ENCODE measurements at regions not wholly inside any gene's neighbourhood (a gene's known extent, or its start where the extent isn't known, plus 50 kb on each side); places are given as distances from the start of the nearest gene placed in this dataset.
"Not testable (repeated sequence)": the region's sequence is repeated elsewhere in the genome, so short reads cannot be mapped to it uniquely, and the experiment has no call there.

- Histone ChIP-seq H3K4me1 (no peaks in the 10 kb centered on the region), H3K27me3 (no peaks in the 10 kb centered on the region), H3K4me3 (no peak overlapping the region), H3K36me3 (no peaks in the 10 kb centered on the region), H3K9me3 (peaks cover 0 to 15% (median 5%) of the 10 kb centered on the region in 4 donors), H3K27ac (replicated peaks in 1 of 4) (no peak overlapping the region)
- intact Hi-C loops (cut with DNase I): no loop called here
- 80% methylated on average over 6 of the region's 6 CpGs for WGBS
- TF ChIP-seq EP300 (IDR thresholded peaks at IDR 0.05) (no peak), POLR2AphosphoS5 (IDR thresholded peaks at IDR 0.05) (no peak), CTCF (IDR thresholded peaks at IDR 0.05) (no peak), POLR2A (IDR thresholded peaks at IDR 0.05; ENCODE audit: low read depth) (no peak)
- no peak for DNase-seq (ENCODE audit: extremely low spot score)
Observed at GRCh38 chr6:156425359-156426020, 351.7 kb upstream of the ARID1B start.

- H3K4me1 ChIP-seq: no peaks in the 10 kb centered on the region
- no peak for TF ChIP-seq POLR2A (IDR thresholded peaks at IDR 0.05; ENCODE audit: low read depth)
- TF ChIP-seq POLR2AphosphoS5 (IDR thresholded peaks at IDR 0.05): no peak
- no peak for TF ChIP-seq EP300 (IDR thresholded peaks at IDR 0.05)
- TF ChIP-seq CTCF (IDR thresholded peaks at IDR 0.05): no peak
- intact Hi-C loops (cut with DNase I): no loop called here
Observed at GRCh38 chr6:156423829-156424228, 353.3 kb upstream of the ARID1B start.

GRCh38 chr6:156423075-156423474 lies 354.1 kb upstream of the ARID1B start:
- no peak for TF ChIP-seq CTCF (IDR thresholded peaks at IDR 0.05)
- TF ChIP-seq POLR2A (IDR thresholded peaks at IDR 0.05; ENCODE audit: low read depth): no peak
- TF ChIP-seq POLR2AphosphoS5 (IDR thresholded peaks at IDR 0.05): no peak
- no peak for TF ChIP-seq EP300 (IDR thresholded peaks at IDR 0.05)
- WGBS: 86% methylated on average over 6 of the region's 6 CpGs
- peaks cover 0 to 15% (median 5%) of the 10 kb centered on the region in 4 donors for H3K9me3 ChIP-seq
- H3K4me1 ChIP-seq: no peaks in the 10 kb centered on the region
- H3K36me3 ChIP-seq: no peaks in the 10 kb centered on the region
- intact Hi-C loops (cut with DNase I): no loop called here
- DNase-seq (ENCODE audit: extremely low spot score): peak; percentile 66
- no peak overlapping the region for H3K27ac ChIP-seq (replicated peaks in 1 of 4)
- H3K27me3 ChIP-seq: no peaks in the 10 kb centered on the region
- no peak overlapping the region for H3K4me3 ChIP-seq

More at GRCh38 chr6:156423829-156424228, 353.3 kb upstream of the ARID1B start:
- H3K27ac ChIP-seq (replicated peaks in 1 of 4): no peak overlapping the region
- peak; percentile 86 for DNase-seq (ENCODE audit: extremely low spot score)
- H3K27me3 ChIP-seq: no peaks in the 10 kb centered on the region
- H3K9me3 ChIP-seq: peaks cover 0 to 15% (median 5%) of the 10 kb centered on the region in 4 donors
- H3K4me3 ChIP-seq: no peak overlapping the region
- no peaks in the 10 kb centered on the region for H3K36me3 ChIP-seq
- 82% methylated on average over 3 of the region's 3 CpGs for WGBS

GRCh38 chr6:156421933-156422332 lies 355.2 kb upstream of the ARID1B start:
- no peak for TF ChIP-seq EP300 (IDR thresholded peaks at IDR 0.05)
- TF ChIP-seq CTCF (IDR thresholded peaks at IDR 0.05): no peak
- no peak for TF ChIP-seq POLR2AphosphoS5 (IDR thresholded peaks at IDR 0.05)
- TF ChIP-seq POLR2A (IDR thresholded peaks at IDR 0.05; ENCODE audit: low read depth): no peak
- DNase-seq (ENCODE audit: extremely low spot score): no peak
- peaks cover 0 to 15% (median 5%) of the 10 kb centered on the region in 4 donors for H3K9me3 ChIP-seq
- H3K27ac ChIP-seq (replicated peaks in 1 of 4): no peak overlapping the region
- WGBS: 82% methylated on average over 2 of the region's 2 CpGs
- no peak overlapping the region for H3K4me3 ChIP-seq
- no peaks in the 10 kb centered on the region for H3K27me3 ChIP-seq
- intact Hi-C loops (cut with DNase I): no loop called here
- H3K36me3 ChIP-seq: no peaks in the 10 kb centered on the region
- no peaks in the 10 kb centered on the region for H3K4me1 ChIP-seq

GRCh38 chr6:156421301-156421700 lies 355.9 kb upstream of the ARID1B start:
- H3K4me3 ChIP-seq; H3K4me1 ChIP-seq; H3K27ac ChIP-seq (replicated peaks in 1 of 4); H3K36me3 ChIP-seq; intact Hi-C loops (cut with DNase I); H3K27me3 ChIP-seq: not testable (repeated sequence)
- 57% methylated on average over 5 of the region's 5 CpGs for WGBS
- DNase-seq (ENCODE audit: extremely low spot score): peak; percentile 64
- H3K9me3 ChIP-seq: peaks cover 0 to 15% (median 5%) of the 10 kb centered on the region in 4 donors

Measured in esophagus muscularis mucosa (tissue), 4 donors.